ENCODE measurements at regions not wholly inside any gene's neighbourhood (a gene's known extent, or its start where the extent isn't known, plus 50 kb on each side); places are given as distances from the start of the nearest gene placed in this dataset.

- TF ChIP-seq, protein P1, sequence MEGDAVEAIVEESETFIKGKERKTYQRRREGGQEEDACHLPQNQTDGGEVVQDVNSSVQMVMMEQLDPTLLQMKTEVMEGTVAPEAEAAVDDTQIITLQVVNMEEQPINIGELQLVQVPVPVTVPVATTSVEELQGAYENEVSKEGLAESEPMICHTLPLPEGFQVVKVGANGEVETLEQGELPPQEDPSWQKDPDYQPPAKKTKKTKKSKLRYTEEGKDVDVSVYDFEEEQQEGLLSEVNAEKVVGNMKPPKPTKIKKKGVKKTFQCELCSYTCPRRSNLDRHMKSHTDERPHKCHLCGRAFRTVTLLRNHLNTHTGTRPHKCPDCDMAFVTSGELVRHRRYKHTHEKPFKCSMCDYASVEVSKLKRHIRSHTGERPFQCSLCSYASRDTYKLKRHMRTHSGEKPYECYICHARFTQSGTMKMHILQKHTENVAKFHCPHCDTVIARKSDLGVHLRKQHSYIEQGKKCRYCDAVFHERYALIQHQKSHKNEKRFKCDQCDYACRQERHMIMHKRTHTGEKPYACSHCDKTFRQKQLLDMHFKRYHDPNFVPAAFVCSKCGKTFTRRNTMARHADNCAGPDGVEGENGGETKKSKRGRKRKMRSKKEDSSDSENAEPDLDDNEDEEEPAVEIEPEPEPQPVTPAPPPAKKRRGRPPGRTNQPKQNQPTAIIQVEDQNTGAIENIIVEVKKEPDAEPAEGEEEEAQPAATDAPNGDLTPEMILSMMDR (IDR thresholded peaks at IDR 0.05) = no peak
- no peak for TF ChIP-seq POLR2A (IDR thresholded peaks at IDR 0.05)
Measured at GRCh38 chr18:30622104-30622503, 420.4 kb downstream of the DSC3 start.

Measured in body of pancreas (tissue), 4 donors.